Activated CD8-positive, alpha-beta memory T cell treated with anti-CD3 and anti-CD28 coated beads for 36 hours (primary cell): ENCODE measurements at regions not wholly inside any gene's neighbourhood (a gene's known extent, or its start where the extent isn't known, plus 50 kb on each side); places are given as distances from the start of the nearest gene placed in this dataset.

Source experiments
- CTCF ChIA-PET: fragments of 350-600 bp; sonication (Branson Sonifier 250); formaldehyde crosslinking; loops from one replicate; lab custom pipeline; 2021; ENCODE audit warnings: antibody characterized with exemption; lab: Charles Lee
- POLR2A ChIA-PET: fragments of 350-600 bp; sonication (Branson Sonifier 250); formaldehyde crosslinking; loops from one replicate; lab custom pipeline; 2021; ENCODE audit warnings: antibody characterized with exemption; lab: Charles Lee

GRCh38 chrX:130974323-130974722 is 71.3 kb upstream of the ENOX2 start:
- ChIA-PET POLR2A (no interaction called here), CTCF (no interaction called here)

- CTCF ChIA-PET: no interaction called here
- POLR2A ChIA-PET: no interaction called here
Observed at GRCh38 chrX:130975947-130976346, 72.9 kb upstream of the ENOX2 start.

GRCh38 chrX:130981836-130982235 is 76.3 kb upstream of the ARHGAP36 start:
- ChIA-PET POLR2A (no interaction called here), CTCF (no interaction called here)

GRCh38 chrX:130984782-130985181 is 73.4 kb upstream of the ARHGAP36 start:
- ChIA-PET POLR2A (no interaction called here), CTCF (no interaction called here)

GRCh38 chrX:130987241-130987640 is 70.9 kb upstream of the ARHGAP36 start:
- ChIA-PET POLR2A (no interaction called here), CTCF (no interaction called here)

GRCh38 chrX:130990723-130991122 is 67.4 kb upstream of the ARHGAP36 start:
- CTCF ChIA-PET: no interaction called here
- POLR2A ChIA-PET: no interaction called here

GRCh38 chrX:130994671-130995070 is 63.5 kb upstream of the ARHGAP36 start:
- ChIA-PET CTCF (interaction anchor here (0.7 kb wide), 1 partner anchor 106 kb away, joined by 3 read pairs; no protein-coding TSS in a partner anchor), POLR2A (no interaction called here)

DNA sequence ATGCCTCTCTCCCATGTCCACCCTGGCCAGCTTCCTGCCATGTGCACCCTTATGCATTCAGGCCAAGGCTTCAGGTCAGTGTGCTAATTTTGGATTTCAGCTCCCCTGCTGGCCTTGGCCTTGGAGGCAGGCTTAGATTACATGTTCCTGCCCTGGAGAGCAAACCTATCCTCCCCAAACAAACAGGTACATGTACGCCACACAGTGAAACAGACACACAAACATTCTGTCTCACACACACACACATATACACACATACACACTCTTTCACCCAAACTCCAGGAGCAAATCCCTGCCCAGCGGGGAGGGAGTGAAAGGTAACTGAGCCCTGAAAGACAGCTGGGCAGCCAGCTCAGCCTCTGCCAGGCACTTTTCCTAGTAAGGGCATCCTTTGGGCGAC is 62.7 kb upstream of the ARHGAP36 start:
- ChIA-PET CTCF (no interaction called here), POLR2A (no interaction called here)

- ChIA-PET CTCF (no interaction called here), POLR2A (no interaction called here)
Observed at GRCh38 chrX:130997314-130997713, 60.8 kb upstream of the ARHGAP36 start.

DNA sequence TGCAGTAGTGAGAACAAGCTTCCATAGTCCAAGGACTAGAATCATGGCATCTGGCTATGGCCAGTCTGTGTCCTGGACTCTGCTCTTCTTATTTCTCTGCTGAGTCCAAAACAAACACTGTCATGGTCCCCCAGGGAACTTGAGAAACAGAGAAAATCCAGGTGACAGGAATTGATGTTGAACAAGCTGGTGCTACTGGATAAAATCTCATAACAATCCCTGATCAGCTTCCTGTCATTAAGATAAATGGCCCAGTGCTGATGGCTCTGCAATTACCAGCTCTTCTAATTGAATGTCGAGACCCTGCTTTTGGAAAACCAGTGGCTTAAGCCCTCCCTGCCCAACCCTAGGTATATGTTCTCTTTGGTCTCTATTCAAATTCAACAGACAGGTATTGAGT is 58.8 kb upstream of the ARHGAP36 start:
- ChIA-PET CTCF (no interaction called here), POLR2A (no interaction called here)
